ENCODE measurements at regions not wholly inside any gene's neighbourhood (a gene's known extent, or its start where the extent isn't known, plus 50 kb on each side); places are given as distances from the start of the nearest gene placed in this dataset.

DNA sequence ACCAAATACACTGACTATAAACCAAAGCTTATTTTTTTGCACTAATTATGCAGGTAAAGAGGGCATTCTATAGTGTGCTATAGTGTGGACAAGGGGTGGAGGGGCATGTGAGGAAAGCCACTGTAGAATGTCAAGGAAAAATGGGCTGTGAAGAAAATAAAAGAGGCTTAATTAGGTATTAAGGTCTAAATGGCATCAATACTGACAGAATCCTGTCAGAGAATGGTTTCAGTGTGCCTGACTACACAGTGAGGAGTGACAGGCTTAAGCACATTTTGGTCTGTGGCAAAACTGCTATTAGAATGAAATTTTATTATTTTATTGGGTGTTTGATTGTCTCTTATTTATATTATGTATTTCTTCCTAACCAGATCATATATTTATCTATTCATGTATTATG, 787.6 kb upstream of the CELF4 start:
- TF ChIP-seq, protein P1, sequence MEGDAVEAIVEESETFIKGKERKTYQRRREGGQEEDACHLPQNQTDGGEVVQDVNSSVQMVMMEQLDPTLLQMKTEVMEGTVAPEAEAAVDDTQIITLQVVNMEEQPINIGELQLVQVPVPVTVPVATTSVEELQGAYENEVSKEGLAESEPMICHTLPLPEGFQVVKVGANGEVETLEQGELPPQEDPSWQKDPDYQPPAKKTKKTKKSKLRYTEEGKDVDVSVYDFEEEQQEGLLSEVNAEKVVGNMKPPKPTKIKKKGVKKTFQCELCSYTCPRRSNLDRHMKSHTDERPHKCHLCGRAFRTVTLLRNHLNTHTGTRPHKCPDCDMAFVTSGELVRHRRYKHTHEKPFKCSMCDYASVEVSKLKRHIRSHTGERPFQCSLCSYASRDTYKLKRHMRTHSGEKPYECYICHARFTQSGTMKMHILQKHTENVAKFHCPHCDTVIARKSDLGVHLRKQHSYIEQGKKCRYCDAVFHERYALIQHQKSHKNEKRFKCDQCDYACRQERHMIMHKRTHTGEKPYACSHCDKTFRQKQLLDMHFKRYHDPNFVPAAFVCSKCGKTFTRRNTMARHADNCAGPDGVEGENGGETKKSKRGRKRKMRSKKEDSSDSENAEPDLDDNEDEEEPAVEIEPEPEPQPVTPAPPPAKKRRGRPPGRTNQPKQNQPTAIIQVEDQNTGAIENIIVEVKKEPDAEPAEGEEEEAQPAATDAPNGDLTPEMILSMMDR (IDR thresholded peaks at IDR 0.05 in 8 of 11, conservative IDR thresholded peaks at IDR 0.05 in 3 of 11): no peak
- TF ChIP-seq POLR2AphosphoS5 (IDR thresholded peaks at IDR 0.05): no peak
